Ammon's horn (tissue), 1 donor: ENCODE measurements at regions not wholly inside any gene's neighbourhood (a gene's known extent, or its start where the extent isn't known, plus 50 kb on each side); places are given as distances from the start of the nearest gene placed in this dataset.

Experiments used
- DNase-seq: peaks from one replicate; pipeline ENCODE4 v3.0.0-alpha.2; 2016; ENCODE audit warnings: low spot score

GRCh38 chr14:58783792-58784511 is 146.2 kb downstream of the DACT1 start:
- DNase-seq: no peak

DNA sequence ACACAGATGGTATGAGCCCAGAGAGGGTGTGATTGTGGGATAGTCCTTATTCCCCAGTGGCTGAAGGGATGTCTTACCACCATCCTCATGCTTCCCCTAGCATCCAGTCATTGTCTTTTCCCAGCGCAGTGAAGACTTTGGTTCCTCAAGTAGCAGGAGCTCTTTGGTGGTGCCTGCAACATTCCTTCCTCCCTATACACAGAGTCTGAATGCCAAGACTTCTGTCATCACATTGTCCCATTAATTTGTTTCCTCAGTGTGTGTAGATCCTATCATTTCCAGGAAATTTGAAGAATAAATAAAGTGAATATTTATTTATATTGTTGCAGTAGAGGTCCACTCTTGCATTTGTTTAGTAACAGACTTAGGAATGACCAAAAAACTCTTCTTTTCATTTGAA is 147.2 kb downstream of the DACT1 start:
- DNase-seq: no peak

DNA sequence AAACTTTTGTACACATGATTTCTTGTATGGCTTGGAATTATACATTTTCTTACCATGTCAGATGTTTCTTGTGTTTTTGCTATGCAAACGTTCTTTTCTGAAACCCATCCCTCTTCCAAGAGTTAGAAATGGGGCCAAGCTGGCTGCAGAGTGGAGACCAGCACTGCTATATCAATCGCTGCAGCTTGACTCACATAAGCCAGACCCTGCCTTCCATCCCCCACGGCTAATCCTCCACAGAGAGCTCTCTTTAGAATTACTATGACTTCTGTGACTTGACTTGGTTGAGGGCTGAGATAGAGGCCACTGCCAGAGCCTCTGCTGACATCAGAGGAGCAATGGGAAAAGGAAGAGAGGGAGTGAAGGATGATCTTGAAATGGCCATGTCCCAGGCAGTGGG is 147.9 kb downstream of the DACT1 start:
- no peak for DNase-seq

DNA sequence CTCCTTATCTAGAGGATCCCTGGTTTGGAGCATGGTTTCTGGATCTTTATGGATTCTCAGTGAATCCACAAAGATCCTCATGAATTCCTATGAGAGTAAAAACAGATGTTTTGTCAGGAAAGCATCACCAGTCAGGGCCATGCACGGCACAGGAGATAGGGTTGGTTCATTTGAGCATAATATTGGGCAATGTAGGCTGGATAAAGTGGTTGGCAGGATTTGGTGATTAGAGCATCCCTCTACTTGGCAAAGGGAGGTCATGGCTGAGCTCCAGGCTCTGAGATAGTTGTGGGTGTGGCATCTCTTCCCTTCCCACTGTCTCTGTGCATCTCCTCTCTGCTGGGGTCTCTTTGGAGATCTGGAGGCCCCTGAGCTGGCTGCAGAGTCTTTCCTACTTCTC is 149.8 kb downstream of the DACT1 start:
- no peak for DNase-seq

GRCh38 chr14:58788655-58789503 is 151.1 kb downstream of the DACT1 start:
- DNase-seq: peak; percentile 80

GRCh38 chr14:58789736-58790135 is 152.0 kb downstream of the DACT1 start:
- no peak for DNase-seq

GRCh38 chr14:58792416-58792815 is 154.7 kb downstream of the DACT1 start:
- no peak for DNase-seq

GRCh38 chr14:58793131-58793740 is 155.5 kb downstream of the DACT1 start:
- DNase-seq: no peak

DNA sequence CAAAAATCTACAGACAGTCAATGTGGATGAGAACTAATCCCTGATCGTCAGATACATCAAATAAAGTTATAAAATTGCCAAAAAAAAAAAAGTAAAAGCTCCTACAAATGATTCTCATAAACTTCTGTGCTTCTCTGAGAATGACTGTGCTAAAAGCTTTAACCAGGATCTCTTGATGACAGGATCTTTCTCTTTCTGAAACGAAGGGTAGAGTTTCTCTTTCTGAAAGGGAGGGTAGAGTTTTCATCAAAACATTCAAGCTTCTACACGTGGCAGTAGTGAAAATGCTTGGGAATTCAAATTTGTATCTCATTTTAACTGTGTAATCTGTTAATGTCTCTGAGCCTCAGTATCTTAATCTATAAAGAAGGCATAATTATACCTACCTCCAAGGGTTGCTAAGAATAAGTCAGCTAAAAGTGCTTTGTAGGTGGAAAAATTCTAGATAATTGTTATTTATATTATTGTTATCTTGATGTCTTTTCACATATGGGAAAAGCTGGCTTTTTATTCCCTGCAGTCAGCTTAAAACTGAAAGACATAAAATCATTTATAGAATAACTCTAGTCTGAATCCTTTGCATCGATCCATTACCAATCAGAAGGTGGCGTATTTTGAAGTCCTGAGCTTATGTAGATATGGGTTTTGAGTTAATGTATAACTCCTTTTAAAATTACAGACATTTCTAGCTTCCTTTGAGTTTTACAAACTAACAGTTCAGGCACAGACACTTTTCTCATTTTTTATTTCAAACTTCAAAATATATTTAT is 157.4 kb downstream of the DACT1 start:
- DNase-seq: no peak

DNA sequence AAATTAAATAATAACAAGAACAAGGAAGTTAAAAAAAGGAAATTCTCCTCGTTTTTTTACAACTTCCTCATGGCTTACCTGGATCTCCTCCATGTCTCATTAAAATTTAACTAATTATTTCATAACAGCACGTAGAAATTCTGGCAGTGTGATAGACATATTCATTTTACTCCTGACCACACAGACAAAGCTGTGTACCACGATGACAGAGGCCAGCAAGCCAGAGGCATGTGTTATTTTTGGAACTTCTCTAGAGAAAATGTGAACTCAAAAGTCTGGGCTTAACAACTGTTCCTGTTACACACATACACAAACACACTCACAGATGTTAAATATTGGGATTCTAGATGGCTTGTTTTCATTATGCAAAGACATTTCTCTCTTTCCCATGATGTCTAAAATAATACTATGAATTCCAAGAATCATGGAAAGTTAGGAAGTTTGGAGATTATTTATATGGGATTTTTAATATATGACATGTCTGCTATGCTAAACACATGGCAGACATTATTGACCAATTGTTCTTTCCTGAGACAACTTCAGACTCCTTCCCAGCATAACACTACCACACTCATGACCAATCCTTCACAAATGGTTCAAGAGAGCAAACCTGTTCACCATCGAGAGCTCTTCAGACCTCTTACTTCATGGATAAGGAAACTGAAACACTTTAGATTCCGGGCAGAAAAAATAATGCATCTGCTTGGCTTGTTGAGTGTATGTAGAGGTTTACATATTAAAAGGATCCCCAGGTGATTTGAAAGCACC is 158.7 kb downstream of the DACT1 start:
- DNase-seq: no peak

DNA sequence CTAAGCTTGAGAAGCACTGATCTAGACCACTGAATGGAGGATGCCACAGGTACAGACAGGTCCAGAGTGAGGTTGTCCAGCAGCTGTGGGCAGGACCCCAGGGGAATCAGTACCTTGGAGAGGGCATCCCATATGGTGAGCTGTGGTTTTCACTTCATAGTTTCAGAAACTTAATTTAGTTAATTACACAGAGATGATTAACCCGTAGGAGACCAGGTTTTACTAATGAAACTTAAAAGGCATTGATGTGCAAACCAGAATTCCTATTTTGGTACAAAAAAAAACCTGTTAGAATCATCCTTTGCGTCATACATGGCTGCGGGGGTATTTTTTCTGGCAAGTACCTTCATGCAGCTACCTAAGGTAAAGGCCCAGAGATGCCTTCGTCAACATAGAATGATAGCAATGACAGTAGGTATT is 159.3 kb downstream of the DACT1 start:
- DNase-seq: no peak

GRCh38 chr14:58798173-58798572 is 160.4 kb downstream of the DACT1 start:
- DNase-seq: no peak

- no peak for DNase-seq
Observed at GRCh38 chr14:58801086-58801485, 163.3 kb downstream of the DACT1 start.

GRCh38 chr14:58805057-58805456 is 167.3 kb downstream of the DACT1 start:
- DNase-seq: no peak

- no peak for DNase-seq
Observed at GRCh38 chr14:58805605-58806409, 168.0 kb downstream of the DACT1 start.

- no peak for DNase-seq
Observed at GRCh38 chr14:58807191-58807590, 169.4 kb downstream of the DACT1 start.

- peak; percentile 71 for DNase-seq
Observed at GRCh38 chr14:58808828-58809227, 171.1 kb downstream of the DACT1 start.

DNA sequence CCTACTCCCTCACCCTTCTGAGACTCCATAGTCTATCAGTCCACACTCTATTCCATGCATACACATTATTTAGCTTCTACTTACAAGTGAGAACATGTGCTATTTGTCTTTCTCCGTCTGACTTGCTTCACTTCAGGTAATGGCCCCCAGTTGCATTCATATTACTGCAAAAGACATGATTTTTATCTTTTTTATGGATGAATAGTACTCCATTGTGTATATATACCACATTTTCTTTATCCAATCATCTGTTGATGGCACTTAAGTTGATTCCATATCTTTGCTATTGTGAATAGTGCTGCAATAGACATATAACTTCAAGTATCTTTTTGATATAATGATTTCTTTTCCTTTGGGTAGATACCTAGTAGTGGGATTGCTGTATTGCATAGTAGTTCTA is 171.8 kb downstream of the DACT1 start:
- no peak for DNase-seq

DNA sequence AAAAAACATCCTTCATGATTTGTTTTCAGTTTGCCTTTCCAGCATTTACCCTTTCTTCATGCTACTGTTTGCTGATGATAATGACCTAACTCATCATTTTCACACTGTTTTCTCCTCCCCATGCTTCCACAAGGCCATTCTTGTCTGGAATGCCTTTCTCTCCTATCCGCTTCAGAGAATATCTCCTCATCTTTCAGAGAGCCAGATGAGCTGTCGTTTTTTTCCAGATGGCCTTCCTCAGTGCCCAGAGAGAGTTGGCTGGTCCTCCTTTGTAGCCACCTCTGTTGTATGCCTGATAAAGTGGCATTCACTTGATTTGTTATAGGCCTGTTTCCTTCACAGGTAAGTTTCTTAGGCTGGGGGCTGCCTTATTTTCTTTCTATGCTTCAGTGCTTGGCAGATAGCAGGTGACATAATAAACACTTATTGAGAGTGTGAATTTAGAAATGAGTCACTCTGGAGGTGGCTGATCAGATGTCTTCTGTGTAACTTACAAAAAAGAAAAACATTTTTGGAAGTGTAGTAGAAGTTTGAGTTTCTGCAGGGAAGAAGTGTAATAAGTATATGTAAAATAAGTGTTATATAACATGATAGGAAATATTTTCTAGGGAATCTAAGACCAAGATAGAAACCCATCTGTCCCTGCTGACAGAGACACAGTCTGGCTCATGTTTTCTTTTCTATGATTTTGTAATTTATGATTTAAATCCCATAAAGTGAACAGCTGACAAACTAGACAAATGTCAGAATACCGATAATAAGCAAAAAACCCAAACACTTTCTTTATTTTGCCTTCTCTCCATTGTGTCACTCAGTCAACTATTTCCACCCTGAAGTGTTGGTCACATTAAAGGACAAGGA is 174.5 kb downstream of the DACT1 start:
- DNase-seq: no peak

- DNase-seq: no peak
Observed at GRCh38 chr14:58813745-58814144, 176.0 kb downstream of the DACT1 start.
